ENCODE measurements at regions not wholly inside any gene's neighbourhood (a gene's known extent, or its start where the extent isn't known, plus 50 kb on each side); places are given as distances from the start of the nearest gene placed in this dataset.

DNA sequence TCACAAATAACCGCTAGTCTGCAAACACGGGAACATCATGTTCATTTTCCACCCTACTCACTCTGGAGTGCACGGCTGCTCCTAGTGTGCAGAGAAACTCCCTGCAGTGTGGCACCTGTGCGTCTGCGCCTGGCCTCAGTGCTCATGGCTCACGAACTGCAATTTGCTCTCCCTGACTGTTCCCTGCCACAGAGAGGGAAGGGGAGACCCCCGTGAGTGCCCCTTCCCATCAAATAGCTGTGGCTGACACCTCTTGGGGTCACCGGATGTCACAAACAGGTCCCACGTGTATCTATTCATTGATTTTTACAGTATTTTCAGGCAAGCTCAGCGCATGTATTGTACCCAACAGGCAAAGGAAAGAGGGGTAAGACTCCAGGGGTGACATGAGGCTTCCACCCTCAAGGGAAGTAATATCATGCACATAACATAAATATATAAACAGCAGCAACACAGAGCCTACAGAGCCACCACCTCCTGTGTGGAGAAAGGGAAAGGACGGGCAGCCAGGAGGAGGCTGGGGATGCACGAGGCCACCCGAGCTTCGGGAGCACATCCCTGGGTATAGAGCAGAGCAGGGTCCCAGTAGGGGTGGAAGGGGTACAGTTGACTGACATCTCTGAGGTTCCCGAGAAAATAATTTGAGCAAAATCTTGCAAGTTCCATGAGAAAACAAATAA, 140.3 kb upstream of the SOX1 start:
- TF ChIP-seq POLR2A (IDR thresholded peaks at IDR 0.05): no peak
- TF ChIP-seq, protein P1, sequence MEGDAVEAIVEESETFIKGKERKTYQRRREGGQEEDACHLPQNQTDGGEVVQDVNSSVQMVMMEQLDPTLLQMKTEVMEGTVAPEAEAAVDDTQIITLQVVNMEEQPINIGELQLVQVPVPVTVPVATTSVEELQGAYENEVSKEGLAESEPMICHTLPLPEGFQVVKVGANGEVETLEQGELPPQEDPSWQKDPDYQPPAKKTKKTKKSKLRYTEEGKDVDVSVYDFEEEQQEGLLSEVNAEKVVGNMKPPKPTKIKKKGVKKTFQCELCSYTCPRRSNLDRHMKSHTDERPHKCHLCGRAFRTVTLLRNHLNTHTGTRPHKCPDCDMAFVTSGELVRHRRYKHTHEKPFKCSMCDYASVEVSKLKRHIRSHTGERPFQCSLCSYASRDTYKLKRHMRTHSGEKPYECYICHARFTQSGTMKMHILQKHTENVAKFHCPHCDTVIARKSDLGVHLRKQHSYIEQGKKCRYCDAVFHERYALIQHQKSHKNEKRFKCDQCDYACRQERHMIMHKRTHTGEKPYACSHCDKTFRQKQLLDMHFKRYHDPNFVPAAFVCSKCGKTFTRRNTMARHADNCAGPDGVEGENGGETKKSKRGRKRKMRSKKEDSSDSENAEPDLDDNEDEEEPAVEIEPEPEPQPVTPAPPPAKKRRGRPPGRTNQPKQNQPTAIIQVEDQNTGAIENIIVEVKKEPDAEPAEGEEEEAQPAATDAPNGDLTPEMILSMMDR (IDR thresholded peaks at IDR 0.05): no peak

All from thyroid gland (tissue), 4 donors.